ENCODE measurements at regions not wholly inside any gene's neighbourhood (a gene's known extent, or its start where the extent isn't known, plus 50 kb on each side); places are given as distances from the start of the nearest gene placed in this dataset.

- no peak for FAIRE-seq
These were observed 114.3 kb downstream of the LYZL1 start for GRCh38 chr10:29403208-29403607.

- FAIRE-seq, result no peak
These were observed 118.5 kb downstream of the LYZL1 start for GRCh38 chr10:29407280-29407858.

Measured in colon (tissue), 2 donors.